GM23338 (cell line): ENCODE measurements at regions not wholly inside any gene's neighbourhood (a gene's known extent, or its start where the extent isn't known, plus 50 kb on each side); places are given as distances from the start of the nearest gene placed in this dataset.
"Not testable (repeated sequence)": the region's sequence is repeated elsewhere in the genome, so short reads cannot be mapped to it uniquely, and the experiment has no call there.

Experiments used
- EZH2phosphoT487 ChIP-seq: fragments of 200-600 bp; sonication (generic); IDR thresholded peaks from one replicate; pipeline ENCODE4 v1.8.1; 2018; ENCODE audit warnings: antibody characterized with exemption; ENCODE audit not compliant: unreplicated experiment
- TF ChIP-seq, protein P1 (sequence below), 2 experiments: fragments of 200-600 bp in 1 of 2; sonication (generic) in 1 of 2; conservative IDR thresholded peaks; 2 replicates each; pipeline versions ENCODE4 v1.5.1 to v1.6.1; 2016 to 2017; ENCODE audit warnings: antibody characterized with exemption in 2 of 2, low read depth in 2 of 2, mild to moderate bottlenecking in 2 of 2, moderate library complexity in 1 of 2

- not testable (repeated sequence) for TF ChIP-seq EZH2phosphoT487
- TF ChIP-seq, protein P1, sequence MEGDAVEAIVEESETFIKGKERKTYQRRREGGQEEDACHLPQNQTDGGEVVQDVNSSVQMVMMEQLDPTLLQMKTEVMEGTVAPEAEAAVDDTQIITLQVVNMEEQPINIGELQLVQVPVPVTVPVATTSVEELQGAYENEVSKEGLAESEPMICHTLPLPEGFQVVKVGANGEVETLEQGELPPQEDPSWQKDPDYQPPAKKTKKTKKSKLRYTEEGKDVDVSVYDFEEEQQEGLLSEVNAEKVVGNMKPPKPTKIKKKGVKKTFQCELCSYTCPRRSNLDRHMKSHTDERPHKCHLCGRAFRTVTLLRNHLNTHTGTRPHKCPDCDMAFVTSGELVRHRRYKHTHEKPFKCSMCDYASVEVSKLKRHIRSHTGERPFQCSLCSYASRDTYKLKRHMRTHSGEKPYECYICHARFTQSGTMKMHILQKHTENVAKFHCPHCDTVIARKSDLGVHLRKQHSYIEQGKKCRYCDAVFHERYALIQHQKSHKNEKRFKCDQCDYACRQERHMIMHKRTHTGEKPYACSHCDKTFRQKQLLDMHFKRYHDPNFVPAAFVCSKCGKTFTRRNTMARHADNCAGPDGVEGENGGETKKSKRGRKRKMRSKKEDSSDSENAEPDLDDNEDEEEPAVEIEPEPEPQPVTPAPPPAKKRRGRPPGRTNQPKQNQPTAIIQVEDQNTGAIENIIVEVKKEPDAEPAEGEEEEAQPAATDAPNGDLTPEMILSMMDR (conservative IDR thresholded peaks at IDR 0.05; ENCODE audit: low read depth in 2 of 2) = not testable (repeated sequence)
Observed at GRCh38 chrX:142270166-142270565, 65.1 kb upstream of the MAGEC2 start.
